ENCODE measurements at regions not wholly inside any gene's neighbourhood (a gene's known extent, or its start where the extent isn't known, plus 50 kb on each side); places are given as distances from the start of the nearest gene placed in this dataset.
"Not testable (repeated sequence)": the region's sequence is repeated elsewhere in the genome, so short reads cannot be mapped to it uniquely, and the experiment has no call there.

DNA sequence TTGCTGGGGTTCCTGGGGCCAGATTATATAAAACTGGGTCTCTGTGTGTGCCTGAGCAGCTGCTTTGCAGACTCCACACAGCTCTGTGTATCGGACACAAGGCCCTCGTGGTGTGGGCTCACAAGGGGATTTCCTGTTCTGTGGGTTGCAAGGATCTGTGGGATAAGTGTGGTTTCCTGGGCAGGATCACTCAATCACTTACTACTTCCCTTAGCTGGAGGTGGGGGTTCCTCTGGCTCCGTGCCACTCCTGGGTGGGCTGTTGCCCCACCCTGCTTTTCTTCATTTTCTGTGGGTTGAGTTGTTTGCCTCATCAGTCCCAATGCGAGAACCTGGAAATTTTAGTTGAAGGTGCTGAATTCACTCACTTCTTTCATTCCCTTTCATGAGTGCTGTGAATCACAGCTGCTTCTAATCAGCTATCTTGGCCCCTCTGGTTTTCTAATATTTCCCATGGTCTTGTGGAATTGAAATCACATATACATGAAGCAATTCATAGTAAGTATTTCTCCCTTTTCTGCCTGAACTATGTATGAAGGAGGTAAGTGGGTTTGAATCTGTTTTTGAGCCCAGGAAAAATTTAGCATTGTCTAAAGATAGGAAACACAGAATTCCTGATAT, 196.3 kb downstream of the DCDC2C start:
- DNase-seq (ENCODE audit: low read depth) = no peak
- no peak overlapping the region for H3K4me3 ChIP-seq (ENCODE audit: control insufficient read depth, low read depth, low read length)
- TF ChIP-seq CTCF (conservative IDR thresholded peaks at IDR 0.05; ENCODE audit: control insufficient read depth, insufficient read depth, low read depth, low read length) = no peak

GRCh38 chr2:3902131-3902530, 198.8 kb downstream of the DCDC2C start:
- no peak for TF ChIP-seq CTCF (conservative IDR thresholded peaks at IDR 0.05; ENCODE audit: control insufficient read depth, insufficient read depth, low read depth, low read length)

GRCh38 chr2:3904061-3904460, 200.7 kb downstream of the DCDC2C start:
- no peak for TF ChIP-seq CTCF (conservative IDR thresholded peaks at IDR 0.05; ENCODE audit: control insufficient read depth, insufficient read depth, low read depth, low read length)
- H3K4me3 ChIP-seq (ENCODE audit: control insufficient read depth, low read depth, low read length) = no peak overlapping the region
- no peak for DNase-seq (ENCODE audit: low read depth)

More at GRCh38 chr2:3902131-3902530, 198.8 kb downstream of the DCDC2C start:
- H3K4me3 ChIP-seq (ENCODE audit: control insufficient read depth, low read depth, low read length) = no peak overlapping the region
- DNase-seq (ENCODE audit: low read depth) = no peak

DNA sequence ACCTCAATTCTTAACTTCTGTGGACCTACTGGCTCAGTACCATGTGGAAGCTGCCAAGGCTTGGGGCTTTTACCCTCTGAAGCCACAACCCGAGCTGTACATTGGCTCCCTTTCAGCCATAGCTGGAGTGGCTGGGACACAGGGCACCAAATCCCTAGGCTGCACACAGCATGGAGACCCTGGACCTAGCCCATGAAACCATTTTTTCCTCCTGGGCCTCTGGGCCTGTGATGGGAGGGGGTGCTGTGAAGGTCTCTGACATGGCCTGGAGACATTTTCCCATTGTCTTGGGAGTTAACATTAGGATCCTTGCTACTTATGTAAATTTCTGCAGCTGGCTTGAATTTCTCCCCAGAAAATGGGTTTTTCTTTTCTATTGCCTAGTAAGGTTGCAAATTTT, 205.1 kb downstream of the DCDC2C start:
- not testable (repeated sequence) for H3K4me3 ChIP-seq (ENCODE audit: control insufficient read depth, low read depth, low read length); DNase-seq (ENCODE audit: low read depth)

DNA sequence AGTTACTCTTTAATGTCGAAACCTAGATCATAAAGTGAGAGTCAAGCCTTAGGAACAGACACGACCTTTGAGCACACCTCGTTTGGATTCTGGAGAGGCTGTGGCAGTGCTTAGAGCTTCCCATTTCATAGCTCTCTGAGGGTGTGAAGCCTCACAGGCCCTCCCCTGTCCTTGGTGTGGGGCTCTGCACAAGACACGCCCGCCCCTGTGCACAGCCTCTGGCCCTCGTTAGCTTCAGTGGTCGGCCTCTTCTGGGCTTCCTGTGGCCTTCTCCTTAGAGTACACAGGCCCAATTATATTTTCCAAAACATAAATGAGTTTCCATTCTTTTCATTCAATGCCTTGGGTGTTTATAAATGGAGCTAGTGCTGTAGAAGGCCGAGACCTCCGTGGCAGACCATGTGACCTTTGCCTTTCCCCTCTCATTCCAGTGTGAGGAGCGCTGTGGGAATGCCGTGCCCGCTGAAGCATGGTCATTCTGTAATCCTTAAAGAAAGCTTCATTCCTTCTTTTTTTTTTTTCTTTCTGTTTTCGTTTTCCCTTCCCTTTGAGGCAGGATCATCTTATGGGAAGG, 208.6 kb downstream of the DCDC2C start:
- DNase-seq (ENCODE audit: low read depth) = no peak
- TF ChIP-seq CTCF (conservative IDR thresholded peaks at IDR 0.05; ENCODE audit: control insufficient read depth, insufficient read depth, low read depth, low read length) = no peak
- no peak overlapping the region for H3K4me3 ChIP-seq (ENCODE audit: control insufficient read depth, low read depth, low read length)

- DNase-seq (ENCODE audit: low read depth) = no peak
- H3K4me3 ChIP-seq (ENCODE audit: control insufficient read depth, low read depth, low read length) = no peak overlapping the region
- TF ChIP-seq CTCF (conservative IDR thresholded peaks at IDR 0.05; ENCODE audit: control insufficient read depth, insufficient read depth, low read depth, low read length) = no peak
Measured at GRCh38 chr2:3913166-3913565, 209.8 kb downstream of the DCDC2C start.

DNA sequence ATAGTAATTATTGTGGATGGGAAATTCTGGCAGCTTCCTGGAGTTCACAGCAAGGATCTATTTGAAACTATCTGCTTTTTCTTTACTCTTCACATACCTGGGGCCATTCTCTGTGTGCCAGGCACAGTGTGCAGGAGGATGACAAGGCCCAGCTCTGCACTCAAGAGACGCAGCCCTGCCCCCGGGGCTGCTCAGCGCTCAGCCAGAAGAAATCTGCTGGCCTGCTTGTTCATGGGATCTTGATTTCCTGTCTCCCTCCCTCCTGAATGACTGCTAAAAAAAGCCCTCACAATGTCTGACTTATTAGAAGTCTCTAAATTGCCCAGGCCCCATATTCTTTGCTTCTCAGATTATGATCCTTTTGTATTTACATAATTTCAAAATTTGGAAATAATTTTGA, 210.9 kb downstream of the DCDC2C start:
- no peak overlapping the region for H3K4me3 ChIP-seq (ENCODE audit: control insufficient read depth, low read depth, low read length)

More for the DNA sequence above, 210.9 kb downstream of the DCDC2C start:
- no peak for TF ChIP-seq CTCF (conservative IDR thresholded peaks at IDR 0.05; ENCODE audit: control insufficient read depth, insufficient read depth, low read depth, low read length)
- DNase-seq (ENCODE audit: low read depth) = no peak
